ENCODE measurements at regions not wholly inside any gene's neighbourhood (a gene's known extent, or its start where the extent isn't known, plus 50 kb on each side); places are given as distances from the start of the nearest gene placed in this dataset.
"Not testable (repeated sequence)": the region's sequence is repeated elsewhere in the genome, so short reads cannot be mapped to it uniquely, and the experiment has no call there.

DNA sequence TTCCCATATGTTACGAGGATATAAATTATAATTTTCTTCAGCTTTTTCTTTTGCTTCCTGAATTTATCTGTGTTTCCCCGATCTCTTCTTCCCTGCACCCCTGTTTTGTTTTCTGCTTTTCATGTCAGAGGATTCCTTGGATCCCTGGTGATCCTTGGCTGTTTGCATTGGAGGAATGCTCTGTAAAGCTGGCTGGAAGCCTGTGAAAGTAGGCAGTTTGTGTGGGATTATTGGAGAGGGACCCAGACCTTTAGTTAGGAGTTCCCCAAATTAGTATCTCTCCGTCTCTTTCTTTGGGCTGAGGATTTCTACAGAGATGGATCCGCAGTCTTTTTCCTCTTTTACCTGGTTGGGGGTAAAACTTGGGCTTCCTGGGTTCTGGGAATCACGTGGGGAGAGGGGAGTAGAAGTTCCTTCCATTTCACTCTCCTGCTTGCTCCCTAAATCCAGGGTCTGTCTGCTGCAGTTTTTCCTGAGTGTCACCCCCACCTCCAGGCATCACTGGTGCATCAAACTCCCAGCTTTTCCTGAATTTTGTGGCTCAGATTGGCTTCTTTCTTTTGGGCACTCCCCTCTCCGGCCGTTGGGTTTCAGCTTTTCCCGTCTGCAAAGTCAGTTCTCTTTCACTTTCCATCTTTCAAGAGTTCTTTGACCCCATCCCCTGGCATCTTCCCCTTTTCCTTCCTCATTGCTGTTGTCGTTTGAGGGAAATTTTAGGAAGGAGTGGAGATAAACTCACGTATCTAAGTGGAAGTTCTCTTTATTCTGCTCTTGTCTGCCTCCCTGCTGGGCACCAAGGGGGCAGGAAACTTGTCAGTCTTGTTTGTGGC, 79.1 kb upstream of the ALX4 start:
- no peak for DNase-seq

- DNase-seq, result no peak
Measured at GRCh38 chr11:44389963-44390605, 80.1 kb upstream of the ALX4 start.

GRCh38 chr11:44391004-44391403, 81.1 kb upstream of the ALX4 start:
- not testable (repeated sequence) for DNase-seq

DNA sequence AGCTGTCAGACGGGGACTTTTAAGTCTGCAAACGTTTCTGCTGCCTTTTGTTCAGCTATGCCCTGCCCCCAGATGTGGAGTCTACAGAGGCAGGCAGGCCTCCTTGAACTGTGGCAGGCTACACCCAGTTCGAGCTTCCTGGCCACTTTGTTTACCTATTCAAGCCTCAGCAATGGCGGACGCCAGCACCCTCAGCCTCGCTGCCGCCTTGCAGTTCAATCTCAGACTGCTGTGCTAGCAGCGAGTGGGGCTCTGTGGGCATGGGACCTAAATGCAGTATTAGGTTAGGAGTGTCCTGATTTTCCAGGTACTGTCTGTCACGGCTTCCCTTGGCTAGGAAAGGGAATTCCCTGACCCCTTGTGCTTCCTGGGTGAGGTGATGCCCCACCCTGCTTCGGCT, 86.8 kb upstream of the ALX4 start:
- DNase-seq, result not testable (repeated sequence)

DNA sequence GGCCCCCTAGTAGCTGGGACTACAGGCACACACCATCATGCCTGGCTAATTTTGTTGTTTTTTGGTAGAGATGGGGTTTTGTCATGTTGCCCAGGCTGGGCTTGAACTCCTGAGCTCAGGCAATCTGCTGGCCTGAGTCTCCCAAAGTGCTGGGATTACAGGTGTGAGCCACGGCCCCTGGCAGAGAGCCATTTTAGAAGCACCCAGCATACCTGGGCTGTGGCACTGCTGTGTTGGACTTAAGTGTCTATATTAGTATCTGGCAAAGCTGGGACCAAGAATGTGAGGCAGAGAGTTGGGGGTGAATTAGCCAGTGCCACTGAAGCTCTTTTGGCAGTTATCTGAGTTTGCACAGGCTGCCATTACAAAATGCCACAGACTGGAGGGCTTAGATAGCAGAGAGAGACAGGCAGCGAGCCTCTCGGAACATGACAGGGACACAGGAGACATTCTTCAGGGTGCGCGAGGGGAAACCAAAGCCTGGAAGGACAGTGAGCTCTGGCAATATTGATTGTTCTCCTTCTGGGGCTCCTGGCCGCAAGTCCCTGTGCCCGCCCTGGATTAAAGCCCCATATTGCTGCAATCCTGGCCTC, 87.7 kb upstream of the ALX4 start:
- DNase-seq, result no peak

DNA sequence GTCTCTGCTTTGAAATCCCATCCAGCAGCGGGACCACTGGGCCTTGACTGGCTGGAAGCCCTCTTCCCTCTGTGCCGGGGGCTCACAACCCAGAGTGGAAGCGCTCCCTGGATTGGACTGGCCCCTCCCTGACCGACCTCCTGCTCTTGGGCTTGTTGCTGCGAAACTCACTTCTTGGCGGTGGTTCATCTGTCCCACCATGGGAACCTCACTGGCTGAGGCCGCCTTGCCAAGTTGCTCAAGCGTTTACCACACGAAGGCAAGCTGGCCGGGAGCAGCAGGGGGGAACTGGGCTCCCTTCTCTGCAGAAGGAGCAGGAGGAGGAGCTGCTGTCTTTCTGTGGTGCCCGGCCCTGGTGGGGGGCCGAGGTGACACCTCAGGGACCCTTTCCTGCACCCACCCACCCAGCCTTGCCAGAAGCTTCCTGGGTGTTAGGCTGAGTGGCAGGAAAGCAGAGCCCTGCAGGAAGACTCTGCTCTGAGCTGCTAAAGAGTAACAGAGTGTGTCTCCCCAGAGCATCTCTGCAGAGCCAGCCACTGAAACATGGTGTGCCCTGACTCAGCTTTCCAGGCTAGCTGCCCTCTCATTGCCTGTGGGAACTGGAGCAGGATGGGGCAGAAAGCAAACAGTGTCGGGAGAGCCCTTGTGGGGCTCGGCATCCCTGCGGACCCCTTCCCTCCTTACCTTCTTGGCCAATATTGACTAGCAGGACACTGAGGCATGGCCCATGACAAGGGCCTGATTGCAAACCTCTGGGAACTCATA, 88.5 kb upstream of the ALX4 start:
- no peak for DNase-seq

- DNase-seq, result no peak
Measured at GRCh38 chr11:44399968-44400367, 90.0 kb upstream of the ALX4 start.

DNA sequence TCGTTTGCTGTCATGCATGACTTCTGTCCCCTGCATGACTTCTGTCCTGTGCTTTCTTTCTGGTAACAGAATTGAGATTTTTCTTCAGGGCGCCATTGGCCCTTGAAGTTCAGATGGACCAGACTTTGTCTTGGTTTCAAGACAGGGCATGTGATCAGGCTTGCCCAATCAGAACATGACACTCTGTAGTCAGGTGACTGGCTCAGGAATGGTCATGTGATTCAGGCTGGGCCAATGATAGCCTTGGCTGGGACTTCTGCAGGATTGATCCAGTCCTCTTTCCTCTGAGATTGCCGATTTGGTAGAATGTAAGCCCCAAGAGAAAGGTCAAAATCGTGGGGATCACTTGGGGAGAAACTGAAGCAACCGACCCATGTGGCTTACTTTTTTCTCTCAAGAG, 90.5 kb upstream of the ALX4 start:
- no peak for DNase-seq

- no peak for DNase-seq
Measured at GRCh38 chr11:44402466-44403075, 92.6 kb upstream of the ALX4 start.

GRCh38 chr11:44403176-44403575, 93.2 kb upstream of the ALX4 start:
- no peak for DNase-seq

DNA sequence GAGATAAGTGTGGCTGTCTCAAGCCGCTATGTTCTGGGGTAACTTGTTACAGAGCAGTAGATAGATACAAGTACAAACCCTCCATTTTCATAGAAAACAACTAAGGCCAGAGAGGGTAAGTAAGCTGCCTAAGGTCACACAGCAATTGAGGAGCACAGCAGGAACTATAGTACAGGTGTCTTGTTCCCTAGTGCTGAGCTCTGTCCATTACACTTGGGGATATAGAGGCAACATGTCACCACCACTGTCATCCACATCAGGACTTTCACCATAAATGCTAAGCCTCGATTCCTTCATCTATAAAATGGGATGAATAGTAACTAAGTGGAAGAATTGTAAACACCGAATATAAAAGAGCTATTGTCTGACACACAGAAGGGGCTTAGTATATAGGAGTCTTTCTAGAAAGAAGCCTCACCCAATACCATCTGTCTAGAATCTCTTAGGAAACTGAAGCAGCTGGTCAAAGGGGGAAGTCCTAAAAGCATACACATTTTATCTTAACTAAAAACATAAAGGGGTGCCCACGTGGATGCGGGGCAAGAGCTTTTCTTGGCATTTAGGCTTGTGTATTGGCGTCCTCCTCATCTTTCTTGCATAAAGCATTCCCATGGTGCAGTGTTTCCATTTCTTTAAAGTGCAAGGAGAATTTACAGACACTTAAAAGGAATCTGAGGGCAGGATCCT, 93.8 kb upstream of the ALX4 start:
- no peak for DNase-seq

GRCh38 chr11:44404301-44404700, 94.4 kb upstream of the ALX4 start:
- DNase-seq, result no peak

GRCh38 chr11:44404736-44405395, 94.9 kb upstream of the ALX4 start:
- no peak for DNase-seq

GRCh38 chr11:44407211-44407996, 97.5 kb upstream of the ALX4 start:
- no peak for DNase-seq

GRCh38 chr11:44408141-44408540, 98.2 kb upstream of the ALX4 start:
- no peak for DNase-seq

- DNase-seq, result no peak
Measured at GRCh38 chr11:44408711-44409470, 99.0 kb upstream of the ALX4 start.

- no peak for DNase-seq
Measured at GRCh38 chr11:44409558-44410236, 99.8 kb upstream of the ALX4 start.

GRCh38 chr11:44416776-44417175, 106.8 kb upstream of the ALX4 start:
- no peak for DNase-seq

- DNase-seq, result no peak
Measured at GRCh38 chr11:44417731-44418455, 108.0 kb upstream of the ALX4 start.
